Large intestine (tissue), 3 donors: ENCODE measurements at regions not wholly inside any gene's neighbourhood (a gene's known extent, or its start where the extent isn't known, plus 50 kb on each side); places are given as distances from the start of the nearest gene placed in this dataset.

Source experiments
- DNase-seq, 2 donors: peaks; one replicate each; pipeline versions ENCODE4 v3.0.0 to v3.0.0-alpha.2; 2013
- H3K27ac ChIP-seq: one replicate; pipeline ENCODE4 v1.5.1; 2013; ENCODE audit warnings: low read length
- H3K27me3 ChIP-seq: 2 replicates; pipeline ENCODE4 v1.6.1; 2013; ENCODE audit warnings: low read length; ENCODE audit not compliant: control insufficient read depth, insufficient read depth
- H3K36me3 ChIP-seq: 2 replicates; pipeline ENCODE4 v1.6.1; 2013; ENCODE audit warnings: low read length; ENCODE audit not compliant: control insufficient read depth, insufficient read depth
- H3K4me1 ChIP-seq: one replicate; pipeline ENCODE4 v1.6.1; 2013; ENCODE audit warnings: low read length; ENCODE audit not compliant: control insufficient read depth, insufficient read depth
- H3K4me3 ChIP-seq: one replicate; pipeline ENCODE4 v1.5.1; 2013; ENCODE audit warnings: low read length
- H3K9me3 ChIP-seq: one replicate; pipeline ENCODE4 v1.6.1; 2013; ENCODE audit warnings: mild to moderate bottlenecking, low read depth, low read length, moderate library complexity; ENCODE audit not compliant: control insufficient read depth
- WGBS: methylation state at CpG from one replicate; pipeline ENCODE4 v1.1.5; 2013; ENCODE audit warnings: low lambda C conversion rate; ENCODE audit not compliant: insufficient coverage; 5-methylcytosine and 5-hydroxymethylcytosine counted together

DNA sequence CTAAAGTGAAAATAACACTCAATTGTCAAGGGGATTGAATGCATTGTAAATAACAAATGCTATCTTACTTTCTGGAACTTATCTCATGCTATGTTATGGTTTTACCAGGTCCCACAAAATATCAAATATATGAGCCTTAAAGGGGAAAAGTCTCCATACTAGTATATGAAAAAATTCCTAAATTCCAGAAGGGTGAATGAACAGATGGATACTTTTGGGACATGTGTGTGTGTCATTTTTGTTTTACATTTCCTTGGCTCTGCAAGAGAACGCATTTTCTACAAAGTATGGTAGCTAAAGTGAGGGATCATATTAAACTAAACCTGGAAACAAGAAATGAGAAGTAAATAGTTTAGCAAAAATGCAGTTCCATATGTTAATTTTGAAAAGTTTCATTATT, 682.8 kb downstream of the INHBA start:
- no peaks in the 10 kb centered on the region for H3K36me3 ChIP-seq

DNA sequence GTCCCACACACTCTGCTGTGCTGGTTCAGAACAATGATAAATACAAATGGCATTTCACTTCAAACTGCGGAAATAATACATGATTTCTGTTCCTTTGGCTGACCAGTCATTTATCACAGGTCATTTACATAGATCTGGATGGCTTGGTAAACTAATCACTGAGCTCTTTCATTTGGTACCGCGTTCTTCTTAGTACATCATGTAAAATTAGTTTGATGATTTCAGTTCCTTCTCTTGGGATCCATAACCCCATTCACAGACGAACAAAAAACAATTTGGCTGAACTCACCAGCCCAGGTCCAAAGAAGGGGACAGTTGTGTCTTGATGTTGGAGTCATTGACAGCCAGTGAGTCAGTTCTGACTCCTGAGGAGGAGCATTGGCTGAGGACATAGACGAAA, 689.8 kb downstream of the INHBA start:
- H3K27ac ChIP-seq: no peak overlapping the region
- no peaks in the 10 kb centered on the region for H3K4me1 ChIP-seq
- no peak overlapping the region for H3K4me3 ChIP-seq
- 90% methylated on average over 2 of the region's 5 CpGs for WGBS
- H3K36me3 ChIP-seq: no peaks in the 10 kb centered on the region
- no peaks in the 10 kb centered on the region for H3K27me3 ChIP-seq
- no peak for DNase-seq
- peaks cover 2% of the 10 kb centered on the region for H3K9me3 ChIP-seq

More for the DNA sequence above, 682.8 kb downstream of the INHBA start:
- H3K4me1 ChIP-seq: no peaks in the 10 kb centered on the region
- 100% methylated on average over 1 of the region's 1 CpG for WGBS
- no peaks in the 10 kb centered on the region for H3K9me3 ChIP-seq
- DNase-seq: no peak
- H3K4me3 ChIP-seq: no peak overlapping the region
- no peaks in the 10 kb centered on the region for H3K27me3 ChIP-seq
- H3K27ac ChIP-seq: no peak overlapping the region

DNA sequence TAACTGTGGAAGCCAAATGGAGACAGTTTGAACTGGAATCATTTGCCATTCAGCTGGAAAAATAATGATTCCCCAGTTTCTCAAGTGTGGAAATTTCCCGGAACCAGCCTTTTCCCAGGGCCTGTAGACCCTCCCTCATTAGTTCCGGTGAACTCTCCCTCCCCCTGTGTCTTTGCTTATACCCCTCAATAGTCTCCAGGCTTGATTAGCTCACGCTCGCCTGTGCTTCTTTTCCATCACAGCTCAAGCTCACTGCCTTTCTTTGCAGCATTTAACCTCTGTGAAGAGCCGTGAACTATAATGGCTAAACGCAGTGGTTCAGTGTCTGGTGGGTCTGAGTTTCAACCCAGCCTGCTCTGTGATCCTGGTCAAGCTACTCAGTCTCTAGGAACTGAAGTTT, 690.8 kb downstream of the INHBA start:
- H3K4me3 ChIP-seq: no peak overlapping the region
- WGBS: 100% methylated on average over 1 of the region's 6 CpGs
- H3K4me1 ChIP-seq: no peaks in the 10 kb centered on the region
- peaks cover 2% of the 10 kb centered on the region for H3K9me3 ChIP-seq
- no peaks in the 10 kb centered on the region for H3K36me3 ChIP-seq
- H3K27me3 ChIP-seq: no peaks in the 10 kb centered on the region
- H3K27ac ChIP-seq: no peak overlapping the region
- DNase-seq: no peak

DNA sequence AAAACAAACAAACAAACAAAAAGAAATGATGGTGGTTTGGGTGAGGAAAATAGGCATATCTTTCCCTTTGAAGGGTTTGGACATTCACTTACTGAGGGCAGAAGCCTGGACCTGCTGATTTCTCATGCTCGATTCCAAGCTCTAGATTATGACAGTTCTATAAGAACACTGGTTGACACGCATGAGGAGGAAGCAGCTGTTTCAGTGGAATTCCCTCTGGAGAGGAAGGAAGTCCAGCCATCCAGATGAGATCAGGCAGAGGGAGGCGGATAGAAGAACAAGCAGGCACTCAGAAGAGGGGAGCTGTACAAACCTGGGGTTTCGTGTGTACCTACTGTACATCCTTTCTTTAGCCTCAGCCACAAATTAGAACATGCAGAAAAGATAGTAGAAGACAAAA, 691.9 kb downstream of the INHBA start:
- no peaks in the 10 kb centered on the region for H3K27me3 ChIP-seq
- H3K27ac ChIP-seq: no peak overlapping the region
- no peaks in the 10 kb centered on the region for H3K36me3 ChIP-seq
- 63% methylated on average over 1 of the region's 4 CpGs for WGBS
- H3K4me1 ChIP-seq: no peaks in the 10 kb centered on the region
- H3K4me3 ChIP-seq: no peak overlapping the region
- H3K9me3 ChIP-seq: peaks cover 2% of the 10 kb centered on the region
- DNase-seq: no peak

GRCh38 chr7:41010418-41010817, 692.5 kb downstream of the INHBA start:
- DNase-seq: no peak
- no peaks in the 10 kb centered on the region for H3K4me1 ChIP-seq
- H3K36me3 ChIP-seq: no peaks in the 10 kb centered on the region
- no peak overlapping the region for H3K27ac ChIP-seq
- H3K9me3 ChIP-seq: peaks cover 2% of the 10 kb centered on the region
- H3K27me3 ChIP-seq: no peaks in the 10 kb centered on the region
- H3K4me3 ChIP-seq: no peak overlapping the region
- 80% methylated on average over 2 of the region's 3 CpGs for WGBS

DNA sequence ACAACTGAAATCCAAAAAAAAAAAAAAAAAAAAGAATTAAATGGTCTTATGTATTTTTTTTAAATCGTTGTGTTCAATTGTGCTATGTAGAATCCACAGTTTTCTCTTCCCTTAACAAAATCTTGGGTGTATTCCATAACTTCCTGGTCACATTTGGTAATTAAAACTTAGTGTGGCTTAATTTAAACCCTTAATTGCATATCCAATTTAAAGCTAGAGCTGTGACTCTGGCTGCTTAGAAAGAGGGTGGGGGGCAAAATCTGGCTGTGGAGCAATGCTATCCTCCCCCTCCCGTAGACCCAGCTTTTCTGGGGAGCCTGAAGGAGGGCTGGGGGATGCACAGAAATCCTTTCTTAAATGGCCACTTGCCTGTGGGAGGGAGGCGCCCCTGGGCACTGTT, 695.1 kb downstream of the INHBA start:
- H3K27ac ChIP-seq: no peak overlapping the region
- WGBS: 100% methylated on average over 1 of the region's 3 CpGs
- H3K4me3 ChIP-seq: no peak overlapping the region
- DNase-seq: no peak
- H3K36me3 ChIP-seq: no peaks in the 10 kb centered on the region
- H3K9me3 ChIP-seq: peaks cover 2% of the 10 kb centered on the region
- no peaks in the 10 kb centered on the region for H3K27me3 ChIP-seq
- H3K4me1 ChIP-seq: no peaks in the 10 kb centered on the region

- DNase-seq: no peak
- Histone ChIP-seq H3K9me3 (peaks cover 2% of the 10 kb centered on the region), H3K4me1 (no peaks in the 10 kb centered on the region), H3K36me3 (no peaks in the 10 kb centered on the region), H3K27me3 (no peaks in the 10 kb centered on the region), H3K4me3 (no peak overlapping the region), H3K27ac (no peak overlapping the region)
- WGBS: no CpG with 5 or more reads among the region's 4 CpGs
These were observed 695.5 kb downstream of the INHBA start for GRCh38 chr7:41007351-41007751.

- Histone ChIP-seq H3K4me3 (no peak overlapping the region), H3K27ac (no peak overlapping the region), H3K27me3 (no peaks in the 10 kb centered on the region), H3K4me1 (no peaks in the 10 kb centered on the region), H3K36me3 (no peaks in the 10 kb centered on the region), H3K9me3 (peaks cover 2% of the 10 kb centered on the region)
- WGBS: 100% methylated on average over 2 of the region's 2 CpGs
- DNase-seq: no peak
These were observed 696.4 kb downstream of the INHBA start for GRCh38 chr7:41006306-41006995.

DNA sequence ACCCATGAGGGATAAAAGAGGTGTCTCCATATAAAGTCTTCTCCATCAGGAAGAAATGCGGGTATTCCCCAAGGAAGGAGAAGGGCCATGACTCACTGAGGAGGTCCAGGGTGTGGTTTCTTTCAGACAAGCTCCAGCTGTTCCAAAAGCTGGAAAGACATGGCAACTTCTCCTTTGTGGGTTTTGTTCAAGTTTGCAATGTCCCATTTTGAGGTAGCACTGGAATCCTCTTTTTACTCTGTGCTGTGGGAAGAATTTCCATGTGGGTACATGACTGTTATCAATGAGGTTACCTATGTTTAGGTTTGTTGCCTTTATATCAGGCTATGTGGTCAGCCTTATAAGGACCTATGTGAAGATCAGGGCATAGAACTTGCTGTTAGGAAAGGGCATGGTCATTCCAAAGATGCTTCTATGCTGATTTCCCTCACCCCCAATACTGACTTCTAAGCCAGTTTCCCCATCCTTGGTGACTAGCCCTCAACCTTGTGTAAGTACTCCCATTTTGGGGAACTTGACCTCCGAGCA, 697.5 kb downstream of the INHBA start:
- Histone ChIP-seq H3K4me1 (no peaks in the 10 kb centered on the region), H3K27me3 (no peaks in the 10 kb centered on the region), H3K4me3 (no peak overlapping the region), H3K36me3 (no peaks in the 10 kb centered on the region), H3K27ac (no peak overlapping the region), H3K9me3 (peaks cover 2% of the 10 kb centered on the region)
- no peak for DNase-seq
- WGBS: no CpG with 5 or more reads among the region's 2 CpGs

DNA sequence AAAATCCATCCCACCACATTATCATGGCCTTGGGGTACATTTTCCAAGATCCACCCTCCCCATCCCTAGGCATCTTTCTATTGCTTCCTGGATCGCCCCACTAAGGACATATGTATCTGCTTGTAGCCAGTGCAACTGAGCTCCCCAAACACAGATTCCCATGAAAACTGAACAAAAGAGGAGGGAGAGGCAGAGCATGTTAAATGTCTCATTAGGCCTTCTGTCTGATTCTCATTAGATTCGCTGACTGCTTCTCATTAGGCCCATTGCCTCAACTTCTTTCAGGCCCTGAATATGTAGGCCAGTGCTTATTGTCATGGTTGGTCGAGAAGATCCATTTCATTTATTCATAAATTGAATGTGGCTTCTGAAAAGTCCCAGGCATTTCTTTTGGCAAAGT, 698.9 kb downstream of the INHBA start:
- Histone ChIP-seq H3K4me3 (no peak overlapping the region), H3K36me3 (no peaks in the 10 kb centered on the region), H3K4me1 (no peaks in the 10 kb centered on the region), H3K9me3 (no peaks in the 10 kb centered on the region), H3K27ac (no peak overlapping the region), H3K27me3 (no peaks in the 10 kb centered on the region)
- no CpG with 5 or more reads among the region's 3 CpGs for WGBS
- DNase-seq: no peak

DNA sequence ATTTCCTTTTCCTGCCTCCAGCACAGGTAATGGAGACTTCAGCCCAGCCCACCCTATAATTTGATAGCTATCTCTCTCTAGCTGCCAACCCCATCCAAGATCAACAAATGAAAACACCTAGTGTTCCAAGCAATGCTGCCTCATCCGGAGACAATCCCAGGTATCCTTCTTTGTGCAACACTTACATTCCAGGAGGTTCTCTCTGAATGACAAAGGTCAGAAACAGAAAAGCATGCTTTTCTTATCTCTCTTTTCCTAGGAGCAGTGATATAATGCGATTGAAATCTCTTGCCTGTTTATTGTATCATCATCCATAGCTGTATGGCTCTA, 699.3 kb downstream of the INHBA start:
- no CpG with 5 or more reads among the region's 2 CpGs for WGBS
- Histone ChIP-seq H3K27ac (no peak overlapping the region), H3K36me3 (no peaks in the 10 kb centered on the region), H3K4me1 (no peaks in the 10 kb centered on the region), H3K9me3 (no peaks in the 10 kb centered on the region), H3K4me3 (no peak overlapping the region), H3K27me3 (no peaks in the 10 kb centered on the region)
- no peak for DNase-seq
